K562 (cell line): ENCODE measurements at regions not wholly inside any gene's neighbourhood (a gene's known extent, or its start where the extent isn't known, plus 50 kb on each side); places are given as distances from the start of the nearest gene placed in this dataset.

Experiments
- ATAC-seq: fragments of 200-7000 bp; cut with Tn5 transposase; 3 replicates; pipeline ENCODE4 v1.9.1; 2020; ENCODE audit warnings: moderate library complexity
- BruUV-seq: library from RNA; stranded (reverse); fragments of 400-500 nt; replicated peaks from 2 replicates; lab custom pipeline; 2021; lab: Mats Ljungman, UMichigan
- CTCF ChIA-PET: fragments of 300-600 bp; formaldehyde crosslinking; extraction: SDS; loops from one replicate; lab custom pipeline; 2021; ENCODE audit warnings: low intra/inter-chr PET ratio; lab: Yijun Ruan, JAX
- POLR2A ChIA-PET: fragments of 300-600, 350-650 bp; sonication (Branson Sonifier 250); formaldehyde crosslinking; extraction: SDS; loops from one replicate; lab custom pipeline; 2021; ENCODE audit warnings: antibody characterized with exemption, inconsistent platforms; lab: Yijun Ruan, JAX
- DNase-seq, 4 experiments: peaks; one replicate each; pipeline versions ENCODE4 v3.0.0 to v3.0.0-alpha.2; 2011 to 2018; ENCODE audit warnings: low spot score in 3 of 4, mixed read lengths in 3 of 4; ENCODE audit errors: extremely low read depth in 1 of 4
- FAIRE-seq: peaks from 2 replicates; lab custom pipeline; 2011; peaks lifted over from hg19 to GRCh38; lab: Jason Lieb, UNC
- H2AFZ ChIP-seq: 2 replicates; pipeline ENCODE4 v1.6.0; 2011; ENCODE audit warnings: low read depth, low read length, control low read depth, inconsistent platforms
- H3K27ac ChIP-seq: fragments of 200-600 bp; 3 replicates; pipeline ENCODE4 v1.8.0; 2011; ENCODE audit warnings: low read depth, mild to moderate bottlenecking, control low read depth, inconsistent platforms, low read length, moderate library complexity, mixed read lengths; ENCODE audit errors: extremely low read depth
- H3K27me3 ChIP-seq, 2 experiments: fragments of 300-600 bp in 1 of 2; 2 replicates in 1 of 2; 3 replicates in 1 of 2; pipeline versions ENCODE4 v1.6.0 to v1.8.0; 2011; ENCODE audit warnings: inconsistent platforms in 2 of 2, low read length in 2 of 2, mild to moderate bottlenecking in 1 of 2, mixed read lengths in 1 of 2, moderate library complexity in 1 of 2; ENCODE audit not compliant: control insufficient read depth in 2 of 2, insufficient read depth in 2 of 2
- H3K36me3 ChIP-seq: fragments of 300-600 bp; 3 replicates; pipeline ENCODE4 v1.8.0; 2011; ENCODE audit warnings: mild to moderate bottlenecking, low read length, inconsistent platforms; ENCODE audit not compliant: control insufficient read depth, insufficient read depth
- H3K4me1 ChIP-seq, 2 experiments: fragments of 200-600 bp in 1 of 2; replicated peaks in 1 of 2; 2 replicates in 1 of 2; 3 replicates in 1 of 2; pipeline versions ENCODE4 v1.5.1 to v1.8.0; 2011; ENCODE audit warnings: inconsistent platforms in 2 of 2, low read length in 2 of 2, mild to moderate bottlenecking in 1 of 2, mixed read lengths in 1 of 2, moderate library complexity in 1 of 2; ENCODE audit not compliant: control insufficient read depth in 2 of 2, insufficient read depth in 2 of 2
- H3K4me2 ChIP-seq: 2 replicates; pipeline ENCODE4 v1.6.1; 2011; ENCODE audit warnings: low read length, control low read depth, inconsistent platforms, mixed read lengths; ENCODE audit not compliant: insufficient read depth
- H3K4me3 ChIP-seq: fragments of 200-600 bp; sonication (generic), shearing (Covaris generic); 2 replicates; pipeline ENCODE4 v1.5.1; 2016; ENCODE audit warnings: control low read depth, inconsistent platforms
- H3K79me2 ChIP-seq: fragments of 200-600 bp; 3 replicates; pipeline ENCODE4 v1.8.0; 2011; ENCODE audit warnings: low read length, inconsistent platforms; ENCODE audit not compliant: control insufficient read depth, insufficient read depth
- H3K9ac ChIP-seq, 2 experiments: 2 replicates each; pipeline versions ENCODE4 v1.6.0 to v1.6.1; 2011; ENCODE audit warnings: low read depth in 2 of 2, low read length in 2 of 2, control low read depth in 1 of 2, inconsistent platforms in 1 of 2, mild to moderate bottlenecking in 1 of 2, mixed read lengths in 1 of 2; ENCODE audit not compliant: insufficient read depth in 1 of 2
- H3K9me1 ChIP-seq: one replicate; pipeline ENCODE4 v1.6.0; 2011; ENCODE audit warnings: inconsistent platforms, mild to moderate bottlenecking, low read length, moderate library complexity; ENCODE audit not compliant: control insufficient read depth, insufficient read depth
- H3K9me3 ChIP-seq: replicated peaks from 2 replicates; pipeline ENCODE4 v1.5.1; 2011; ENCODE audit warnings: low read depth, low read length, inconsistent platforms; ENCODE audit not compliant: control insufficient read depth, insufficient read depth
- H4K20me1 ChIP-seq: replicated peaks from 2 replicates; pipeline ENCODE4 v1.6.1; 2011; ENCODE audit warnings: low read length, inconsistent platforms, mixed read lengths; ENCODE audit not compliant: control insufficient read depth, insufficient read depth
- CREB5 ChIP-seq: fragments of 250-450 bp; sonication (Bioruptor Pico); IDR thresholded peaks from 2 replicates; pipeline ENCODE4 v1.5.0; 2020; ENCODE audit warnings: mild to moderate bottlenecking
- WGBS: fragments of 100-300 bp; shearing (Covaris generic); methylation state at CpG from one replicate; pipeline ENCODE4 v1.1.6; 2016; ENCODE audit warnings: low coverage, mixed read lengths; ENCODE audit not compliant: insufficient coverage; ENCODE audit errors: missing lambda C conversion rate; 5-methylcytosine and 5-hydroxymethylcytosine counted together
- in situ Hi-C: fragments of 300-500 bp; cut with MboI; formaldehyde crosslinking; loops from 4 replicates; pipeline ENCODE4 v1.15.0; 2018; ENCODE audit warnings: inconsistent platforms, mixed read lengths
- intact Hi-C: fragments of 100-400 bp; cut with micrococcal nuclease; formaldehyde crosslinking; loops from 2 replicates; pipeline ENCODE4 v1.14.2; 2022
- TF ChIP-seq, protein P1 (sequence below): fragments of 450-650 bp; conservative IDR thresholded peaks from 2 replicates; pipeline ENCODE4 v1.6.1; 2016; ENCODE audit warnings: missing genetic modification characterization, low read depth, mild to moderate bottlenecking, missing compliant biosample characterization, moderate library complexity

DNA sequence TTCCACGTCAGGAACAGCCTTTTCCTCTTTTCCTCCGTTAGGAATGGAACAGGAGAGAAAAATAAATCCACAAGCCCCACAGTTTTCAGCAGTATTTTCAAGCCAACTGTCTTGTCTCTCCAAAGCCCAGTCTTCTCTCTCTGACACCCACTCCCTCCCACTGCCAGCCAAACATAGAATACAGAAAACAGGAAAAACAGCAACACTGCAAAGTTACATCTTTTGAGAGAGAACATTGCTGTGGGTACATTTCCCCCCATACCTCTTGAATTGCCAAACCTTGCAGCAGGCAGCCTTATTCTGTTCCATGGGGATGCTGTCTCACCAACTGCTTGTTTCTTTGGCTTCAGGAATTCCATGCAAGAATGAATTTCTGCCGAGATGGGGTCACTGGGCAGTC, 355.7 kb upstream of the UMPS start:
- in situ Hi-C loops (no loop called here), intact Hi-C loops (no loop called here)

More for the DNA sequence above, 355.7 kb upstream of the UMPS start:
- 0% methylated on average over 2 of the region's 3 CpGs for WGBS
- no peak overlapping the region for H2AFZ ChIP-seq
- no peak overlapping the region for H3K4me3 ChIP-seq
- ATAC-seq (no peak), FAIRE-seq (no peak), DNase-seq (no peak)
- no peak overlapping the region for H3K4me2 ChIP-seq
- H3K79me2 ChIP-seq: no peaks in the 10 kb centered on the region
- no peaks in the 10 kb centered on the region for H3K27me3 ChIP-seq
- CTCF ChIA-PET: no interaction called here
- POLR2A ChIA-PET: no interaction called here
- BruUV-seq: no TSS peak
- no peaks in the 10 kb centered on the region for H3K9me3 ChIP-seq
- TF ChIP-seq, protein P1, sequence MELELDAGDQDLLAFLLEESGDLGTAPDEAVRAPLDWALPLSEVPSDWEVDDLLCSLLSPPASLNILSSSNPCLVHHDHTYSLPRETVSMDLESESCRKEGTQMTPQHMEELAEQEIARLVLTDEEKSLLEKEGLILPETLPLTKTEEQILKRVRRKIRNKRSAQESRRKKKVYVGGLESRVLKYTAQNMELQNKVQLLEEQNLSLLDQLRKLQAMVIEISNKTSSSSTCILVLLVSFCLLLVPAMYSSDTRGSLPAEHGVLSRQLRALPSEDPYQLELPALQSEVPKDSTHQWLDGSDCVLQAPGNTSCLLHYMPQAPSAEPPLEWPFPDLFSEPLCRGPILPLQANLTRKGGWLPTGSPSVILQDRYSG: no peak
- no peak for TF ChIP-seq CREB5 (CRISPR knock-in tag)
- no peak overlapping the region for H3K27ac ChIP-seq
- H3K9ac ChIP-seq: no peak overlapping the region
- no peaks in the 10 kb centered on the region for H3K36me3 ChIP-seq
- no peaks in the 10 kb centered on the region for H4K20me1 ChIP-seq
- no peaks in the 10 kb centered on the region for H3K9me1 ChIP-seq
- H3K4me1 ChIP-seq: no peaks in the 10 kb centered on the region
